ENCODE measurements at regions not wholly inside any gene's neighbourhood (a gene's known extent, or its start where the extent isn't known, plus 50 kb on each side); places are given as distances from the start of the nearest gene placed in this dataset.

DNA sequence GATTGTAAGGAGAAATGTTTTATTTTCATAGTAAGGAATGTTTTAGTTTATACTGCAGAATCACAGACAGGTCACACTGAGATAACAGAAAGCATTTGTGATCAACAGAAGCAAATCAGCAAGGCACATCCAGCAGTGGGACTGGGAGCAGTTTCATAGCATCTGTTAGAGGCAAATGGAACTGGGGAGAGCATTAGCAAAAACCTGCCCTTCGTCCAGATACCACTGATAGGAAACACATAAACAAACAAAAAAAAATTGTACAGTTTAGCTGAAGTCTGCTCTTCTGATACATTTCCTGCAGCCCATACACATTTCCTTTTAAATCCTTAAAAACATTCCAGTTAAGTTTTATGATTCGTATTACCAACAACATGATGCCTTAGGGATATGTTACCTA lies 374.3 kb downstream of the PCDH7 start:
- TF ChIP-seq, protein P1, sequence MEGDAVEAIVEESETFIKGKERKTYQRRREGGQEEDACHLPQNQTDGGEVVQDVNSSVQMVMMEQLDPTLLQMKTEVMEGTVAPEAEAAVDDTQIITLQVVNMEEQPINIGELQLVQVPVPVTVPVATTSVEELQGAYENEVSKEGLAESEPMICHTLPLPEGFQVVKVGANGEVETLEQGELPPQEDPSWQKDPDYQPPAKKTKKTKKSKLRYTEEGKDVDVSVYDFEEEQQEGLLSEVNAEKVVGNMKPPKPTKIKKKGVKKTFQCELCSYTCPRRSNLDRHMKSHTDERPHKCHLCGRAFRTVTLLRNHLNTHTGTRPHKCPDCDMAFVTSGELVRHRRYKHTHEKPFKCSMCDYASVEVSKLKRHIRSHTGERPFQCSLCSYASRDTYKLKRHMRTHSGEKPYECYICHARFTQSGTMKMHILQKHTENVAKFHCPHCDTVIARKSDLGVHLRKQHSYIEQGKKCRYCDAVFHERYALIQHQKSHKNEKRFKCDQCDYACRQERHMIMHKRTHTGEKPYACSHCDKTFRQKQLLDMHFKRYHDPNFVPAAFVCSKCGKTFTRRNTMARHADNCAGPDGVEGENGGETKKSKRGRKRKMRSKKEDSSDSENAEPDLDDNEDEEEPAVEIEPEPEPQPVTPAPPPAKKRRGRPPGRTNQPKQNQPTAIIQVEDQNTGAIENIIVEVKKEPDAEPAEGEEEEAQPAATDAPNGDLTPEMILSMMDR (IDR thresholded peaks at IDR 0.05): no peak
- TF ChIP-seq EP300 (IDR thresholded peaks at IDR 0.05): no peak
- TF ChIP-seq POLR2A (IDR thresholded peaks at IDR 0.05): no peak
